ENCODE measurements at regions not wholly inside any gene's neighbourhood (a gene's known extent, or its start where the extent isn't known, plus 50 kb on each side); places are given as distances from the start of the nearest gene placed in this dataset.
A peak's percentile ranks its signal among the peaks of the same experiment; 100 is the strongest.

GRCh38 chr4:54924891-54925290 lies 200.5 kb downstream of the KDR start:
- no peak for DNase-seq

DNA sequence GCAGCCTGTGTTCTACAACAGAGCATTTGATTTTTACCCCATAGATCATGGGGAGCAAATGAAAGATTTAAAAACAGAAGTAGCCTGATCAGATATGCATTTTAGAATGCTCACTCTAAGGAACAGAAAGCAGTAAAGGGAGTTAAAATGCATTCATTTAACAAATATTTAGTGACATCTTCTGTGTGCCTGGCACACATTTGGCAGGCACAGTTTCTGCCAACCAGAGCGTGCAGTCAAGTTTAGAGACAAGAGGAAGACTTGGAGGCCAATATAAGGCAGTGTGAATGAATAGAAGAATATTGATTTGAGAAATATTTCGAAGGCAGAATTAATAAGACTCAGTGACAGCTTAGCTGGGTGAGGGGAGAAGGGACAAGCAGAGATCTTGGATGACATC lies 210.1 kb downstream of the KDR start:
- no peak for DNase-seq

- no peak for DNase-seq
Observed at GRCh38 chr4:54914781-54915180, 210.6 kb downstream of the KDR start.

DNA sequence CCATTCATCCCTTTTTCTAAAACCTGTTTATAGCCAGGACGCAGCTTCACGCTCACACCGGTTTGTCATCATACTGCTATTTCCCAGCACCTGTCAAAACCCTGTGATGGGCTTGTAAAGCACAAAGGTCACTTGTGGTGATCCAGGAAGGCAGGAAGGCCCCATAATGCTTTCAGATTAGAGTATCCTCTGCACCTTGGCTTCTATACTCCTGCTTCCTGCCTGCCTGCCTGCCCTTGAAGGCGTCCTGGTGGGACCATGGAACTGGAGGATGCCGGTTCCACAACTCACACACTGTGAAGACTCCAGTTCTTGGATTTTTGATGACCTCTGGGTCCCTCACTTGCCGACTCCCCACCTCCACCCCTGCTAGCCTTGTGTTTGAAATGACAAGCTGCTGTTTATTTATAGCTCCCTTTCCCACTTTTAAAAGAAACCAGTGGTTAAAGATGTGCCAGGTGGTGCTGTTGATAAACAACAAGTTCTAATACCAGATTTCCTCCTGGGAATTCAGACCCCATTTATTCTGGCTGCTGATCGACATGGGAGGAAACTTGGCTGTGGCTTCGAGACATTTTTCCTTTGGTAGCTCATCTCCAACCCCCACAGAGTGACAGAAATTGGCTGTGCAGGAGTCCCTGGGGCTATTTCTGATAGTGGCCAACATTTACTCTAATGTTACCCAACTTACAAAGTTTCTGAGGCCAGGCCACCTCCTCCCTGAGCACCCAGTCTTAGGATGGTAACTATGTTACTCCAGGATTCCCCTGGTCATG lies 211.5 kb downstream of the KDR start:
- DNase-seq, result no peak

GRCh38 chr4:54912155-54912554 lies 213.2 kb downstream of the KDR start:
- DNase-seq, result no peak

GRCh38 chr4:54909961-54910360 lies 215.4 kb downstream of the KDR start:
- DNase-seq, result no peak

DNA sequence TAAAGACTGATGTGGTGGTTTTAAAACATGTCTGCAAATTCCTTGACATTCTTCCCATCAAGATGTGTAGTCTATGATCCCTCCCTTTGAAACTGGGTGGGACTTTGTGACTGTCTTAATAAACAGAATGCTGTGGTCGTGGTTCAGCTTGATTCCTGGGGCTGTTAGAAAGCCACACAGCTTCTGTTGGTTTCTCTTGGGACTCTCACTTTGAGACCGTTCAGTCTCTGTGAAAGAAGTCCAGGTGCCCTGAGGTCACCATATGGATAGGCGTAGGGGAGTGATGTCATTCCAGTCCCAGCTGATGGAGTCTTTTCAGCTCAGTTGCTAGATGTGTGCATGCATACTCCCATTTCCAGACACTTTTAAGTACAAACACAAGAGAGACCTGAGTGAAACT lies 216.6 kb downstream of the KDR start:
- DNase-seq, result no peak

GRCh38 chr4:54904953-54905352 lies 220.4 kb downstream of the KDR start:
- no peak for DNase-seq

- no peak for DNase-seq
Observed at GRCh38 chr4:54902976-54903375, 222.4 kb downstream of the KDR start.

DNA sequence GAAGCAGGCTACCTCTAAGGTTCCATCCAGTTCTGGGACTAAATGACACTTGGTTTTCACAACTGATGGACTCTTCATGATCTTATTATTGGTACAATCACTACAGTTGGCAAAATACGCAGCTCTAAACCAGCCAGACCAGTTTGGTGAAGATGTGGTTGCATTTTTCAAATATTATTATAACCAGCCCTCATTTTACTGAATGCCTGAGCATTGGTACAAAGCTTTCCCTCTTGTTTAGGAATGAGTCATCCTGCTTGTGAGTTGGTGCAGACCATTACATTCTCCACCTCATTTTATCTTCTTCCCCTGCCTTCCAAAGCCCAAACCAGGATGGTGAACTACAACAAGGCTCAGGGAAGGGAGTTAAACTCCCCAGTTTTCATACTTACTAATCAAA lies 223.1 kb downstream of the KDR start:
- DNase-seq, result no peak

DNA sequence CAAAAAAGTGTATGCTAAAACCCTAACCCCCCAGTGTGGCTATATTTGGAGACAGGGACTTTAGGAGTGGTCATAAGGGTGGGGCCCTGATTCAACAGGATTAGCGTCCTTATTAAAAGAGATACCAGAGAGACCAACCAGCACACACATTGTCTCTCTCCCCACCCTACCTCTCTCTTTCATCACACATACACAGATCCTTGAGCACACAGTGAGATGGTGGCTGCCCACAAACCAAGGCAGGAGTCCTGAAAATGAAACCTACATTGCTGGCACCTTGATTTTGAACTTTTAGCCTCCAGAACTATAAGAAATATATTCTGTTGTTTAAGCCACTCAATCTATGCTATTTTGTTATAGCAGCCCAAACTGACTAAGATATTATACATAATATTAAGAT lies 224.2 kb downstream of the KDR start:
- no peak for DNase-seq

GRCh38 chr4:54898656-54899340 lies 226.6 kb downstream of the KDR start:
- DNase-seq, result no peak

DNA sequence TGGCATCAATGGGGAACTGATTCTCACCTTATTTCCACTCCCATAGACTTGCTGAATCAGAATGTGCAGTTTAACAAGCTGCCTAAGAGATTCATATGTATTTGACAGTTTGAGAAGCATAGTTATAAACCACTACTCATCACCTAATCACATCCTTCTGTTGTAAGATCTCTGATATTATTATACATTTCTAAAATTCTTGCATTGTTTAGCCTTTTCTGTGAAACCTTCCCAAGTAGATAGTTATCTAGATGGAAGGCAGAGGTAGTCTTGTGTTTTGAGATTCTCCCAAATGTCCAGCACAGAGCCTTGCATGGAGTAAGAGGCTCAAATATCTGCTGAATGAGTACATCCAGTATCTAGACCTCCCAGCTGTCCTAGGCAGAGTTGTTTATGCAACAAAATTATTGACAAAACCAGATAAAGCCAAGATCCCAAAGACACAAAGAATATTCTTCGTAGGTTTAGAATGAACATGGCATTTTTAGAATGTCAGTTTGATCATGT lies 227.3 kb downstream of the KDR start:
- no peak for DNase-seq

GRCh38 chr4:54897590-54897989 lies 227.8 kb downstream of the KDR start:
- DNase-seq, result no peak

- DNase-seq, result no peak
Observed at GRCh38 chr4:54882616-54883015, 224.9 kb downstream of the KIT start.

GRCh38 chr4:54879576-54879975 lies 221.8 kb downstream of the KIT start:
- DNase-seq, result no peak

DNA sequence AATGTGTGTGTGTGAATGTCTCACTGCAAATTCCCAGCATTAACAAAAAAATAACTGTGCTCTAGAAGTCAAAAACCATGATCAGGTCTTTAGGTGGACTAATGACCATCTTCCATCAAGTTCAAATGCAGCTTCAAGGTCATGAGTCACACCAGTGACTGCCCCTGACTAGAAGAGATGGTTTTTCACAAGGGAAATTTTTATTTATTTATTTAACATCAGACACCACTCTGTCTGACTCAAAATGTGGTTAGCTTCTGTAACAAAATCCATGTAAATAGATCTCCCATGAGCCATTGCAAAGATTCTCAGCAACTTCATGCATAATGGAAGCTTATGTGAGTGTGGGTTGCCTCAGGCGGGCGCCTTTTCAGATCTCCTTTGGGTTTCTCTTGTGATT lies 219.2 kb downstream of the KIT start:
- no peak for DNase-seq

GRCh38 chr4:54872261-54872660 lies 214.5 kb downstream of the KIT start:
- DNase-seq, result no peak

- peak; percentile 42 for DNase-seq
Observed at GRCh38 chr4:54863571-54864255, 206.0 kb downstream of the KIT start.

DNA sequence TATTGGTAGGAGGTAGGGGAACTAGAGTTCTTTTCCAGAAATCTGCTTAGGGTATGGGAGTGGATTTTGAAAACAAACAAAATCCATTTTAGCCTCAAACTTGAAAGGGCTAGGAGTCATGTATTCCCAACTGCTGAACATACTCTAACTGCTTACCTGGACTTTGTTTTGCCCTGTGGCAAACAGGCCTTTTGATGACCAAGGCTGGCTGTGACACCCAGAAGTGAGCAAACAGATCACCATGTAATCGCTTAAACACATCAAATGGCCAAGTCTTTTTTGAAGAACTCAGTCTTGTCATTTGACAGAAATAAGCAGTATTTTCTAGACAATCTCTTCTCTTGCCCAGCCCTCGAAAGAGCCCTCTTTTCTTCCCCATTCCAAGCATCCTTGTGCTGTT lies 203.4 kb downstream of the KIT start:
- no peak for DNase-seq

DNA sequence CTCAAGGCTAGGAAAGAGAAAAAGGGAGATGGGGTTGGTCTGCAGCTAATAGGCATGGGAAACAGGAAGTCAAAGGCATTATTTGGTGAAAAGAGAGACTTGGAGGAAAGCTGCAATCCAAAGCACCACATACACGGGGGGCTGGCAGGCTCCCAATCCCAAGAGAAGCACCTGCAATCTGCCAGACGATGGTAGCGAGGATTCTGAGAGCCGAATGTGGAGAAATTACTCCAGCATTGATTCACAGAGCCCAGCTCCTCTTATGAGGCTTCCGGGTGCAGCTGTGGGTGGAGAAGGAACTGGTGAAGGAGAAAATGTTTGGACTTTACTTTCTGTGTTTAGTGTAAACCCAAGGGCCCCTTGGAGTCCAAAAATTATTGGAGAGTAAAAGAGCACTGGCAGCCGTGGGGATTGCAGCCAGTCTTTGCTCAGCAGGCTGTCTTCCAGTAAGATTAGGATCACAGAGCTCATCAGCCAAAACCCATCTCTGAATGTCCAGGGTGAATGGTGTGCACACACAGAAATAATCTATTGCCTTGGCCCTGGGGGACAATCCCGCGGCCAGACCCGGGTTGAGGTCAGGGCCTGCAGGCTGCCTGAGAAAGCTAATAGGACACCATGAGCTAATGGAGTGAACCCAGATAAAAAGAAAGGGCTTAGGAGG lies 197.6 kb downstream of the KIT start:
- DNase-seq, result peak; percentile 21

DNA sequence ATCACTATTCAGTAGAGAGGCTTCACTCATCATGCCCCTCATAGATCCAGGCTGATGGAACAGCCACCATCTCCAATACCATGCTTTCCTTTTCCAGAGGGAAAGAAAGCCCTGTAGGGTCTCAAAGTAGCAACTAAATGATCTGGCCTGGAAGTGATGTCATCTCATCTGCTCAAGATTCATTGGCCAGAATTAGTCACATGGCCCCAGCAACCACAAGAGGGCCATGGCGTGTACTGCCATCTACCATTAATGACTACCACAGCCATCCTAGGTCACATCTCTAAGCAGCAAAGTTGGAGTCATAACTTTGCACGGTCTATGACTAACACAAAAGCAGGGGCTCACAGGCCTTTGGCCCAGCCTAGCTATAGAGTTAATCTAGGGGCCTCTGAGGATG lies 194.8 kb downstream of the KIT start:
- no peak for DNase-seq

All from muscle of arm (tissue), 1 donor.